ENCODE measurements at regions not wholly inside any gene's neighbourhood (a gene's known extent, or its start where the extent isn't known, plus 50 kb on each side); places are given as distances from the start of the nearest gene placed in this dataset.
"Not testable (repeated sequence)": the region's sequence is repeated elsewhere in the genome, so short reads cannot be mapped to it uniquely, and the experiment has no call there.

DNA sequence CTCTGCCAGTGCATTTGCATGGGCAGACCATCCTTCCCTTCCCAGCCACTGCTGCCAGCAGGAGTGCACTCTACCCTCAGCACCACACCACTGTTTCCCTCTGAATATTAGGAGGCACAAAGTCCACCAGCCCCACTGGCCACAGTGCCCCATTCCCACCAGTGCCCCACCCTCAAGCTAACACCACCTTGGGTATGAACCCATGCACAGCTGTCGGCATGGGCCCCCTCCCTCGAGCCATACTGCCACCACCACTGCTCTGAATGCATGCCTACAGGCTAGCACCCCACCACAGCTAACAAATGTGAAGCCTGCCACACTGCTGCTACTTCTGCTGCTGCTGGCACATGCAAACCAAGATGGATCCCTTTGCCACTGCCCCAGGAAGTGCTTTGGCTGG, 810.4 kb downstream of the TRAM1L1 start:
- DNase-seq, result no peak

DNA sequence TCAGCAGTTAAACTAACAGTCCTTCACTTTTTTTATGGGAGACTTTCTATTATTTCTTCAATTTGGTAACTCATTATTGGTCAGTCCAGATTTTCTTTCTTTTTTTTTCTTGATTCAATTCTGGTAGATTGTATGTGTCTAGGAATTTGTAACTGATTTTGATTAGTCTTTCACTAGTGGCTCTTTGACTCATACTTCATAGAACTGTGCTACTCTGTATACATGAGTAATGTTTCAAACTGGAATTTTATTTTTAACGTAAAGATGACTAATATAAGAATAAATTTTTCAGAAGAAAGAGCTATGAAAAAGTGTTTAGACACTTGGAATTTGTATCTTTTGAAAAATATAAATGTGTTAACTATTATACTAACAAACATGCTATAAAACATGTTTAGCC, 813.0 kb downstream of the TRAM1L1 start:
- DNase-seq, result no peak

DNA sequence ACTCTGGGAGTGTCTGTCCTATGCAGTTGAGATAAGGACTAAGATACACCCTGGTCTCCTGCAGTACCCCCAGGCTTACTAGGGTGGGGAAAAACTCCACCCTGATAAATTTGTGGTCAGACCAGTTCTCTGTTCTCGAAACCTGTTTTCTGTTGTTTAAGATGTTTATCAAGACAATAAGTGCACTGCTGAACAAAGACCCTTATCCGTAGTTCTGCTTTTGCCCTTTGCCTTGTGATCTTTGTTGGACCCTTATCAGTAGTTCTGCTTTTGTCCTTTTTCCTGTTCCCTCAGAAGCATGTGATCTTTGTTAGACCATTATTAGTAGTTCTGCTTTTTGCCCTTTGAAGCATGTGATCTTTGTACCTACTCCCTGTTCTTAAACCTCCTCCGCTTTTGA, 824.4 kb downstream of the TRAM1L1 start:
- not testable (repeated sequence) for DNase-seq

DNA sequence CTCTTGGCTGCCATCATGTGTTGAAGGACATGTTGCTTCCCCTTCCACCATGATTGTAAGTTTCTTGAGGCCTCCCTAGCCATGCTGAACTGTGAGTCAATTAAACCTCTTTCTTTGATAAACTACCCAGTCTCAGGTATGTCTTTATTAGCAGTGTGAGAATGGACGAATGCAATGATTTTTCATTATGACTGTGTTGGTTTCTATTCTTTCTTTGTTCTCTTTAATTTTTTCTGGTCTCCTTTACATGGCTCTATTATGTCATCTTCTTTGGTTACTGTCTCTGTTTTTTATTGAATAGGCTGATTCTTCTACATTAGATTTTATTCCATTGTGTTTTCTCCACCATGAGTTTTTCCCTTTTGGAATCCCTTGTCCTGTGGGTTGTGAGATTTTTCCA, 840.6 kb downstream of the TRAM1L1 start:
- DNase-seq, result no peak

DNA sequence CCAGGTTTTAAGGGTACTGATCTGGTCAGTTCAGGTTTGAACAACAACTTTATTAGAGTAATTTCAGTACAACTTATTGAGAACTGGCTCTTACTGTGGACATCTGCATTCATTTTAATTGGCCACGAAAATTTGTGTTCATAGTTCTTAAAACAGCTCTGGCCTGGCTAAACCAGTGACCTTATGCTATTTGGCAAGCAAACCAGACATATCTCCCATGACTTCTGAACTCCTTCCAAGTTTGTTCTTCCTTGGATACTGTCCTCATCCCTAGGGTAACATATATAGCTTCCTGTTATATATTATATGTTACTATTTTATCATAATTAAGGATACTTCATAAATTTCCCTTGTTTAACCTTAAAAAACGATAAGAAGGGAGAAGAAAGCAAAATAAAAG, 841.9 kb downstream of the TRAM1L1 start:
- no peak for DNase-seq

DNA sequence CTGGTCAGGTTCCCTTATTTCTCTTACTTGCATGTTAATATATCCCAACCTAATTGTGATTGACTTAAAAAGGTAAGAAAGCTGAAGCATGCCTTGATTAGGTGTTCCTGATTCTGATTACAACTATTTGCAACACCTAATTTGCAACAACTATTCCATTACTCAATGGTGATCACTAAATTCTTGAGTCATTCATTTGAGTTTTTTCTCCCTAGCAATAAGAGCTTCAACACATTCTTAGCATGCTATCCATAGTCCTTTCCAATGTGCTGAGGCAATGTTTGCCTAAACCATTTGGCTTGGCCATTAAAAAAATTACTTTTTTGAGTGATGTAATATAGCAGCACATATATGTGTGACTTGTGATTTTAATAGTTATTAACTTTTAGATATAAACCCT, 851.4 kb downstream of the TRAM1L1 start:
- DNase-seq, result no peak

DNA sequence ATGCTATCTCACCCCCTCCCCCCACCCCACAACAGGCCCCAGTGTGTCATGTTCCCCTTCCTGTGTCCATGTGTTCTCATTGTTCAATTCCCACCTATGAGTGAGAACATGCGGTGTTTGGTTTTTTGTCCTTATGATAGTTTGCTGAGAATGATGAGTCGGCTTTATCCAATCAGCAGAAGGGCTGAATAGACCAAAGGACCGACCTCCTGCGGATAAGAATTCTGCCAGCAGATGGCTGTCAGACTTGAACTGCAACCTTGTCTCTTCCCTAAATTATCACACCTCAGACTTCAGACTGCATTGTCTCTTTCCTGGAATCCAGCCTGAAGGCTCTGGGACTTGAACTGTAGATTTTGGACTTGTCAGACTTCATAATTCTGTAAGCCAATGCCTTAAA, 853.4 kb downstream of the TRAM1L1 start:
- not testable (repeated sequence) for DNase-seq

DNA sequence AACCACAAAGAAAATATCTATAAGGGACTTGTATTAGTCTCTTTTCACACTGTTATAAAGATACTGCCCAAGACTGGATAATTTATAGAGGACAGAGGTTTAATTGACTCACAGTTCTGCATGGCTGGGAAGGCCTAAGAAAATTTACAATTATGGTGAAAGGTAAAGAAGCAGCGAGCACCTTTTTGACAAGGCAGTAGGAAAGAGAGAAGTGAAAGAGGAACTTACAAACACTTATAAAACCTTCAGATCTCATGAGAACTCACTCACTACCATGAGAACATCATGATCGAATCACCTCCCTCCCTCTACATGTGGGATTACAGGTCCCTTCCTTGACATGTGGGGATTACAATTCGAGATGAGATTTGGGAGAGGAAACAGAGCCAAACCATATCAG, 856.0 kb downstream of the TRAM1L1 start:
- DNase-seq, result no peak

DNA sequence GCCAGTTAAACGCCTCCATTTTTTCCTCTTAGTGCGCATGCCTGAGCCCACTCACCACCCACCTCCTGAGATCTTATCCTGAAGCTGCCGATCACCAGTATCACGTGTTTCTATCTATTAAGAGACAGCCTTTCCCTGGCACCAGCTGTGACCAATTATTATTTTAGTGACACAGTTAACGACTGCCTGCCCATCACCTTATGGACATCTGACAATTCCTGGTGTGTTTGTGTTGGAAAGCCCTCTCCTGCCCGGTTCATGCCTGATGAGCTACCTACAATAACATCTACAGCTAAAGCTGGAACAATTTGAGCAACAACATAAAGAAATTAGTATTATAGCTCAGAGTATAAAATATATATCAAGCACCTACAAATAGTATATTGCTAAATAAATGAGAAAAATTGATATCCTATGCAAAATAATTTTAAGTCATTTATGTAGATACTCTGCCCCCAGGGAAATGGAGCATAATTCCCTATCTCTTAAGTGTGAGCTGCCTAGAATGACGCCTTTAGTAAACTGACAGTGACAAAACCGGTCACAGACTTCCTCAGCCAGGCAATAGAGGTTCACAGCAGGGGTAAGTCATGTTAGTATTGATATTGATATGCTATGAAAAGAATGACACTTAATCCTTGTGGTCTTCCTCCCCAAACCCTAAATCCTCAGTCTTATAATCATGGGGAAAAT, 862.2 kb downstream of the TRAM1L1 start:
- no peak for DNase-seq

DNA sequence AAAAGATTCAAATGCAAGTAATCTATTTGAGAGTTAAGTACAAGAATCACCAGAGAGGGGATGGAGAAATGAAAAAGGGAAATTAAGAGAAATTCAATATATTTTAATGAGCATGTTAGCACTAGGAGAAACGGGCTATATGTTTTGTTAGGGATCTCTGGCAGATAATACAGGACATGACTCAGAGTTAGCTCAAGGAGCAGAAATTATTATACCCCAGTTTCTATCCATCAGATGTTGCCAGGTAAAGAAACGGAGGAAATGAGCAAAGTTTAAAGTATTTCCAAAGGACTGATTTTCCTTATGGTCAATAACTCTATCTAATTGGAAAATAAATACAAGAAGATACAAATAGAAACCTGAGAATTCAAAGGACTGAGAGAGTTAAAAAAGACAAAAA, 867.6 kb downstream of the TRAM1L1 start:
- DNase-seq, result no peak

DNA sequence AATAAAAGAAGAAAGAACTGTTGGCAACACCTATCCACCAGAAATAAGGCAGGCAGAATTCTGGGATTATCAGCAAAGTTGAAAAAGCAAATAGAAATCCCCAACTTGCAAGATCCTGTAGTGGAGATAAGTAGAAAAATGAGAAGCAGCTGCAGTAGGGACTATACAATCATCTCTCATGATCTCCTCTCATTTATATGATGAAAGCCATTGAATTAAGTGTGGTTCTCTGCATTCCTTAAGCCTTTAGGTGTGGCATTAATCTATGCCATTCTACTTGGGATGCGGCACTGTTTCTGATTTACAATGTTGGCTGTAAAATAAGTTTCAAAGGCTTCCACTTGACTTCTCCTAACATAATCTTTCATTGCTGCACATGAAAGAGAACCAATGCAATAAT, 869.8 kb downstream of the TRAM1L1 start:
- no peak for DNase-seq

DNA sequence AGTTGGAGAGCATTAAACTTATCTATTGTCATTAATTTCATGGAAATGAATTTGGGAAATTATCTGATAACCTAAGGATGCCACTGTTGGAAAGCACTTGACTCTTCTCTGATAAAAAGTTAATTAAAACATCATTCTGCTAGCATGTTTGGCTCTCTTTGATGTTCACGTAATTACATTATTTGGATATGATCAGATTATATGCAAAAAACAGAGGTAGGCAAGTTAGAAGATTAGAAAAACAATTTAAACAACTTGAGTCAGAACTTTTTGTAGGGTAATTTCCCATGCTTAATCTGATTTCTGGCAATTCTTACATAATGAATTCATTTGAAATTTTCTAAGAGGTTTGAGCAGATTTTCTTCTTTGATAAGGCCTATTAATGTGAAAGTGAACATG, 882.9 kb downstream of the TRAM1L1 start:
- DNase-seq, result no peak

DNA sequence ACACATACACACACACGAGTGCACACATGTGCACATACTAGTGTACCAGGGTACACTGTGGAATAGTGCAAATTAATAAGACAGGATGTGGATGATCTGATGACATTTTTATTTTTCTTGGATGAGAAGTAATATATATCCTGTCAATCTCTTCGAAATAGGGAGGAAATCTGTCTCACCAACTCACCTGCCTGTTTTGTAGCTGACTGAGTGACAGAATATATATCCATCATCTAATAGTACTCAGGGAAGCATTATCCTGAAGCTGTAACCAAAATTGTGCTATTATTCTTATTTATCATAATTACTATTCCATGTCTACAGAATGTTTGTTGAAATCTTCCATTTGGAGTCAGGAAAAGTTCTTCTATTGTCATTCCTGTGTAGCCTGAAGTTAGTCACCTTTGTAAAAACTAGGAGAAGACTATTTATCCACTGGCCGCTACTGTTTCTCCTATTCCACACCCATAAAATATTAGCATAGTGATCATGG, 888.0 kb downstream of the TRAM1L1 start:
- no peak for DNase-seq

DNA sequence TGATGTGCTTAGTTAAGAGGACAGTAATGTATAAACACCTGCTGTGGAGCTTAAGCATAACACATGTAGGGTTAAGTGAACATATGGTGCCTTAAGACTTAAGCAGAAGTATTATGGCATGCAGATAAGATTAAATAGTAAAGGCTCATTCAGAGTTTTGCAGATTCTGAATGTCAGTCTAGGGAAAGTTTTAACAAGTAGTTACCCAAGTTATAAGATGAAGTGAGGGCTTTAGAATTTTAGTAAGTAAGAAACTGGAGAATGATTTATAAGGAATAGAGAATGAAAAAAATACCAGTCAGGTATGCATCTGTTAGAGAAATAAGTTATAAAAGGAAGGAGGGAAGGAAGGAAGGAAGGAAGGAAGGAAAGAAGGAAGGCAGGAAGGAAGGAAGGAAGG, 902.1 kb downstream of the TRAM1L1 start:
- no peak for DNase-seq

DNA sequence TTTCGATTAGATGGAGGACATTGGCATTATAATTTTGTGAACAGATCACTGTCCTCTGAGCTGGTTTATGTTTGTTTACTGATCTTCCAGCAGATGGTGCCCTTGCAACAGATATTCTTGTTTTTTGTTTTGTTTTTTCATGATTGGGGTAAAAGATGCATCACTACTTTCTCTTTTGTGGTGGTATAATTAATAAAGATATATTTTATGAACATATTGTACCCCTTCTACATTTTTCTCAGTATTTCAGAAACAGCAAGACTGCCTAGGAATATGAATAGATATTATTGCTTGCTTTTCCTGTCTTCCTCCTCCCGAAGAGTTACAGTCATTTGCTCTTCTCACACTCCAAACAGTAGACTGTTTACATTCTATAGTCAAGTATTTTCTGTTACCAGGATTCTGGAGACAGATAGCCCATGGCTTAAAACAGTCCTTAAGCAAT, 905.2 kb downstream of the TRAM1L1 start:
- DNase-seq, result no peak

DNA sequence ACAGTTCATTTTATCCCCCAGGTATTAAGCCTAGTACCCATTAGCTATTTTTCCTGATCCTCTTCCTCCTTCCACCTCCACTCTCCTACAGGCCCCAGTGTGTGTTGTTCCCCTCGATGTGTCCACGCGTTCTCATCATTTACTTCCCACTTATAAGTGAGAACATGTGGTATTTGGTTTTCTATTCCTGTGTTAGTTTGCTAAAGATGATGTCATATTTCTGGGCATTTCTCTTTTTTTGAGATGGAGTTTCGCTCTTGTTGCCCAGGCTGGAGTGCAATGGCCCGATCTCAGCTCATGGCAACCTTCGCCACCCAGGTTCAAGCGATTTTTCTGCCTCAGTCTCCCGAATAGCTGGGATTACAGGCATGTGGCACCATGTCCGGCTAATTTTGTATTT, 934.0 kb downstream of the TRAM1L1 start:
- not testable (repeated sequence) for DNase-seq

DNA sequence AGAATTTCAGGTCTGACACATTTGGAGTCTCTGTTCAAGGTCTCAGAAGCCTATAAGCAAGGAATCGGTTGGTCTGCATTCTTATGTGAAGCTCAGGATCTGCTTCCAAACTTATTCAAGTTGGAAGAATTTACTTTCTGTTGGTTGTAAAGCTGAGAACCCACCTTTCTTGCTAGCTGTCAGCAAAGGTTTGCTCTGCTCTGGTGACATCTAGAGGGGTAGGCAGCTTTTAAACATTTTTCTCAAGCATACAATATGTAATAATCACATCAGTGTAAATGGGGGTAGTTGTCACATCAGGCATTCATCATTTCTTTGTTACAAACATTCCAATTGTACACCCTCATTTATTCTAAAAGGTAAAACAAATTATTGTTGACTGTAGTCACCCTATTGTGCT, 935.2 kb downstream of the TRAM1L1 start:
- DNase-seq, result no peak

DNA sequence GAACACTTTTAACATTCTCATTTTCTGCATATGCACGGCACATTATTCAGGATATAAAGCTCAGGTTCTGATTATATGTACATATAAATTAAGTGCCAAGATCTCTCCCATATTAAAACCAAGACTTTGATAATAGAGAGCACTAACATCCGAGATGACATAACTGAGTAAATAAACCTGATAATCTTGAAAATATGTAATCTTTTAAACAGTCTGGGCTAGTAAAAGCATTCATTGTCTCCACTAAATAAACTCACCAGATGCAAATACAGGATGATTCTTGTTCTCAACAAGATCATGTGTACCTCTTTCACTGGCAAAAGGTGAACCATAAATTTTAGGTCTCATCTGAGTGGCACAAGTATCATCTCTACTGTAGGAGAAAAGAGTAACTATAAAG, 942.2 kb downstream of the TRAM1L1 start:
- no peak for DNase-seq

DNA sequence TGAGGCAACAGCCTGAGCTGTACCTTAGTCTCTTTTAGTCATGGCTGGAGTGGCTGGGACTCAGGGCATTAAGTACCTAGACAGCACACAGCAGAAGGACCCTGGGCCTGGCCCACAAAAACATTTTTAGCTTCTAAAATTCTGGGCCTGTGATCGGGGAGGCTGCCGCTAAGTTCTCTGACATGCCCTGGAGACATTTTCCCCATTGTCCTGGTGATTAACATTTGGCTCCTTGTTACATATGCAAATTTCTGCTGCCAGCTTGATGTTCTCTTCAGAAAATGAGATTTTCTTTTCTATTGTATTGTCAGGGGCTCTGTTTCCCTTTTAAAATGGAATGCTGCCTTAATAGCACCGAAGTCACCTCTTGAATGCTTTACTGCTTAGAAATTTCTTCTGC, 952.4 kb downstream of the TRAM1L1 start:
- DNase-seq, result no peak

DNA sequence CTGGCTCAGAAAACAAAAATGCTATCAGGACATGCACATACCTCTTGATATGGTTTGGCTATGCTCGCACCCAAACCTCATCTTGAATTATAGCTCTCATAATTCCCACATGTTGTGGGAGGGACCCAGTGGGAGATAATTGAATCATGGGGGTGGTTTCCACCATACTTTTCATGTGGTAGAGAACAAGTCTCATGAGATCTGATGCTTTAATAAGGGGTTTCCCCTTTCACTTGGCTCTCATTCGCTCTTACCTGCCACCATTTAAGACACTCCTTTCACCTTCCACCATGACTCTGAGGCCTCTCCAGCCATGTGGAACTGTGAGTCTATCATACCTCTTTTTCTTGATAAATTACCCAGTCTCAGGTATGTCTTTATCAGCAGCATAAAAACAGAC, 958.6 kb downstream of the TRAM1L1 start:
- DNase-seq, result no peak

DNA sequence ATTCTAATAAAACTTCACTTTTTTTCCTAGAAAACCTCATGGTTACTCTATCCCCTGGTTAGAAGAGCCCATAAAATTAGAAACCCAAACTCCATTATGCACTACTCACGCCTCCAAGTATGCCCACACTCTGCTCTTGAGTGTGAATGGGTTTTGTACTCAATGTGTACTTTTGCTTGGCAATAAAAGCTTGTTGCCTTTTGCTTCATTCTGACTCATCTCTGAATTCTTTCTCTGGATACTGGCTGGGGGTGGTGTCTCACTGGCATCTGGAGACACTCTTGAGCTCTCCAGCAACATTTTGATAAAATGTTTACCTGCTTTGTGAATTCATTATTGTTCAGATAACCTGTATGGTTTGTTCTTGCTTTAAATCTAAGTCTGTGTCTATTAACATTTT, 963.3 kb downstream of the TRAM1L1 start:
- DNase-seq, result no peak

DNA sequence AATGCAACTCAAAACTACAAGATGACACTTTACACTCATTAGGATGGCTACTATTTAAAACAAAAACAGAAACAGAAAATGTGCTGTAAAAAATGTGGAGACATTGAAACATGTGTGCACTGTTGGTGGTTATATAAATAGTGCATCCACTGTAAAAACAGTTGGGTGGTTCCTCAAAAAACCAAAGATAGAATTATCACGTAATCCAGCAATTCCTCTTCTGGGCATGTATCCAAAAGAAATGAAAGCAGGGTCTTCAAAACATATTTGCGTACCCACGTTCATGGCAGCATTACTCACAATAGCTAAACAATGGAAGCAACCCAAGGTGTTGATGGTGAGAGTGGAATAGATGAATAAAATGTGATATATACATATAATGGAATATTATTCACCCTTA, 967.2 kb downstream of the TRAM1L1 start:
- DNase-seq, result no peak

DNA sequence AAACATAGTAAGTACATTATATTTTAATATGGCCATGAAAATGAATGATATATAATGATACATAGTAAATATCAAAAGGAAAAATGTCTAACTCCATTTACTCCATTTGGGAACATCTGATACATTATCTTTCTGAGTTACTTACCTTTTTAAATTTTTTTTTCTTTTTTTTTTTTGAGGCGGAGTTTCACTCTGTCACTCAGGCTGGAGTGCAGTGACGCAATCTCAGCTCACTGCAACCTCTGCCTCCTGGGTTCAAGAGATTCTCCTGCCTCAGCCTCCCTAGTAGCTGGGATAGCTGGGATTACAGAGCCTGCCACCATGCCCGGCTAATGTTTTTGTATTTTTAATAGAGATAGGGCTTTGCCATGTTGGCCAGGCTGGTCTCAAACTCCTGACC, 972.5 kb downstream of the TRAM1L1 start:
- DNase-seq, result not testable (repeated sequence)

DNA sequence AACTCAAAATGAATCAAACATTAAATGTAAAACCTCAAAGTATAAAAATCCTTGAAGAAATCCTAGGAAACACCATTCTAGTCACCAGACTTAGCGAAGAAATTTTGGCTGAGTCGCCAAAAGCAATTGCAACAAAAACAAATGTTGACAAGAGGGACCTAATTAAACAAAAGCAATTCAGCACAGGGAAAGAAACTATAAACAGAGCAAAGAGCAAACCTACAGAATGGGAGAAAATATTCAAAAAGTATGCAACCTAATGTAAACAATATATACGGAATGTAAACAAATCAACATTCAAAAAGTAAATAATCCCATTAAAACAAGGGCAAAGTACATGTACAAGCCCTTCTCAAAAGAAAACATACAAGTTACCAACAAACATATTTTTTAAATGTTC, 974.7 kb downstream of the TRAM1L1 start:
- DNase-seq, result no peak

DNA sequence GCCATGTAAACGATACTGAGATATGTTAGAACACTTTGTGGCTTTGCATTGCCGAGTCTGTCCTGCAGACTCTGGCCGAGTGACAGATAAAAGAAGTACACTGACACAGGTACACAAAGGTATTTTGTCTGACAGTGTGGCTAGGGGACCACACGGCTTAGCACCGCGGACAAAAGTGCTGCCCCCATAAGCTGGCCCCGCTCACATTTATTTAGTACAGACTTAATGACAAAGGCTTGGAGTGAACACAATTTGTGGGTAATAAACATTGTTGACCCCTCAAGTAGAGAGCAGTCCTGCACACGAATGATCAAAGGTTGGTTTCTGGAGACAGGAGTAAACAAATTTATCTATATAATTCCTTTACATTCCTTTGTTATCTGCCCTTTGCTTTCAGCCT, 976.8 kb downstream of the TRAM1L1 start:
- no peak for DNase-seq
